Keratinocyte (primary cell): ENCODE measurements at regions not wholly inside any gene's neighbourhood (a gene's known extent, or its start where the extent isn't known, plus 50 kb on each side); places are given as distances from the start of the nearest gene placed in this dataset.

Experiments used
- CTCF ChIP-seq, 3 experiments: IDR thresholded peaks in 1 of 3; conservative IDR thresholded peaks in 1 of 3; optimal IDR thresholded peaks in 1 of 3; 2 replicates in 2 of 3; 3 replicates in 1 of 3; pipeline versions ENCODE3 to v1.5.1; 2011; ENCODE audit warnings: low read length in 3 of 3, mild to moderate bottlenecking in 3 of 3, moderate library complexity in 2 of 3, control low read depth in 1 of 3, inconsistent platforms in 1 of 3; ENCODE audit not compliant: insufficient read depth in 2 of 3; ENCODE audit errors: extremely low read depth in 1 of 3
- EZH2 ChIP-seq: IDR thresholded peaks from one replicate; pipeline ENCODE4 v1.6.1; 2012; ENCODE audit warnings: inconsistent platforms, mild to moderate bottlenecking, low read length, moderate library complexity

DNA sequence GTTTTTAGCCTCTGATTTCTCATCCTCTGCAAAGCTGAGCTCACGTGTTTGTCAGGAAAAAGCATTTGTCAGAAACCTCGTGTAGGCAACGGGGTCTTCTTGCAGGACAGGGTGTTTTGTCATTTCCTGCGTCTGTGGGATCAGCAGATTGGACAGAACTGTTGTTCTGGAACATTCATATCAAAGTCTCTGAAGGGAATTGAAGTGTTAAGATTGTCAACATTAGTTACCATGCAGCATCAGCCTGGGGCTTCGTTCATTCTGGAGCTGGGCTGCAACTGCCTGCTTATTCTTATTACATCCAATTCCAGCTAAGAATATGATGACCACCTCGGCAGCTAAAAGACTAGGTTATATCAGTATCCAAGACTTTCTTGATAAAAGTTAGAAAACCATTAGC, 71.0 kb upstream of the RALGAPA2 start:
- TF ChIP-seq CTCF (optimal IDR thresholded peaks at IDR 0.05 in 1 of 3, IDR thresholded peaks at IDR 0.05 in 1 of 3, conservative IDR thresholded peaks at IDR 0.05 in 1 of 3; ENCODE audit: extremely low read depth in 1 of 3, insufficient read depth in 2 of 3, low read length in 3 of 3) = no peak
- no peak for TF ChIP-seq EZH2
